ENCODE measurements at regions not wholly inside any gene's neighbourhood (a gene's known extent, or its start where the extent isn't known, plus 50 kb on each side); places are given as distances from the start of the nearest gene placed in this dataset.

DNA sequence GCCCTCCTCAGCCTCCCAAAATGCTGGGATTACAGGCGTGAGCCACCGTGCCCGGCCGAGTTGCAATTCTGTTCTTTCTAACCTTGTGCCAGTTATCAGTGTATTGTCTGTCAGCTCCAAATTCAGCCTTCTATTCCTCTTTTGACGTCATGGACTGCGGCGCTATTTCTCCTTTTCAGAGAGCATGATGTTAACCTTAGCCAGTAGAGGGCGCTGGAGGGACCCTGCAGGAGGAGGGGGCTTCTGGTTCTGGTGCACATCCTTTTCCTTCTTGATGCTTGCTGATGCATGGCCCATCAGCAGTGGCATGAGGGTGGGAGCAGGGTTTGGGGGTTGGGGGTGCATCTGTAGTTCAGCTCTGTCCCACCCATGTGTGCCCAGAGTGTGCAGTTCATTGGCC lies 179.3 kb upstream of the RMST start:
- no peak for TF ChIP-seq POLR2AphosphoS5 (IDR thresholded peaks at IDR 0.05)
- TF ChIP-seq, protein P1, sequence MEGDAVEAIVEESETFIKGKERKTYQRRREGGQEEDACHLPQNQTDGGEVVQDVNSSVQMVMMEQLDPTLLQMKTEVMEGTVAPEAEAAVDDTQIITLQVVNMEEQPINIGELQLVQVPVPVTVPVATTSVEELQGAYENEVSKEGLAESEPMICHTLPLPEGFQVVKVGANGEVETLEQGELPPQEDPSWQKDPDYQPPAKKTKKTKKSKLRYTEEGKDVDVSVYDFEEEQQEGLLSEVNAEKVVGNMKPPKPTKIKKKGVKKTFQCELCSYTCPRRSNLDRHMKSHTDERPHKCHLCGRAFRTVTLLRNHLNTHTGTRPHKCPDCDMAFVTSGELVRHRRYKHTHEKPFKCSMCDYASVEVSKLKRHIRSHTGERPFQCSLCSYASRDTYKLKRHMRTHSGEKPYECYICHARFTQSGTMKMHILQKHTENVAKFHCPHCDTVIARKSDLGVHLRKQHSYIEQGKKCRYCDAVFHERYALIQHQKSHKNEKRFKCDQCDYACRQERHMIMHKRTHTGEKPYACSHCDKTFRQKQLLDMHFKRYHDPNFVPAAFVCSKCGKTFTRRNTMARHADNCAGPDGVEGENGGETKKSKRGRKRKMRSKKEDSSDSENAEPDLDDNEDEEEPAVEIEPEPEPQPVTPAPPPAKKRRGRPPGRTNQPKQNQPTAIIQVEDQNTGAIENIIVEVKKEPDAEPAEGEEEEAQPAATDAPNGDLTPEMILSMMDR (IDR thresholded peaks at IDR 0.05), result no peak
- no peak for TF ChIP-seq POLR2A (IDR thresholded peaks at IDR 0.05)

Data from prostate gland (tissue), 2 donors.